Astrocyte of the spinal cord (primary cell): ENCODE measurements at regions not wholly inside any gene's neighbourhood (a gene's known extent, or its start where the extent isn't known, plus 50 kb on each side); places are given as distances from the start of the nearest gene placed in this dataset.
A peak's percentile ranks its signal among the peaks of the same experiment; 100 is the strongest.

ENCODE experiments used
- DNase-seq: peaks from one replicate; pipeline ENCODE4 v3.0.0; 2011; ENCODE audit warnings: low read depth, low spot score
- H3K4me3 ChIP-seq: 2 replicates; pipeline ENCODE4 v1.5.1; 2011; ENCODE audit warnings: low read depth, mild to moderate bottlenecking, low read length, moderate library complexity
- in situ Hi-C: cut with HindIII; loops from 2 replicates; pipeline ENCODE4 v1.10.0; 2017; ENCODE audit warnings: low sequenced_read_pairs
- TF ChIP-seq, protein P1 (sequence below): IDR thresholded peaks from 2 replicates; pipeline ENCODE4 v1.5.1; 2012; ENCODE audit warnings: low read depth, mild to moderate bottlenecking, low read length, inconsistent platforms

DNA sequence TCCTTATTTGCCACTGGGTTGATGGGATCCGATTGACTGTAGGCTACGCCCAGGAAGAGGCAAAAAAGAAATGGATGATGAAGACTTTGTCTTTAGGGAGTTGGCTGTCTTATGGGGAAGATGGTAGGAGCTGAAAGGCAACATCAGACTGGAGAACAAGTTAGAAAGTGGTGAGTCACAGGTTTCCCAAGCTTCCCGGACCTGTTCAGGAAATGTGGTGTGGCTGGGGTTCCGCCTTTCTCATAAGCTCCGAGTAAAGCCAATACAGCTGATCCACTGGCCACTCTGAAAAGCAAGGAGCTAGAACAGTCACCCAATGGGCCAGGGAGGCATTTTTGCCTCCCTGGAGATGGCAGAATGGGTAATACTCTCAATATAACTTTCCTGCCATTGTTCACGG, 194.5 kb downstream of the SNX19 start:
- TF ChIP-seq, protein P1, sequence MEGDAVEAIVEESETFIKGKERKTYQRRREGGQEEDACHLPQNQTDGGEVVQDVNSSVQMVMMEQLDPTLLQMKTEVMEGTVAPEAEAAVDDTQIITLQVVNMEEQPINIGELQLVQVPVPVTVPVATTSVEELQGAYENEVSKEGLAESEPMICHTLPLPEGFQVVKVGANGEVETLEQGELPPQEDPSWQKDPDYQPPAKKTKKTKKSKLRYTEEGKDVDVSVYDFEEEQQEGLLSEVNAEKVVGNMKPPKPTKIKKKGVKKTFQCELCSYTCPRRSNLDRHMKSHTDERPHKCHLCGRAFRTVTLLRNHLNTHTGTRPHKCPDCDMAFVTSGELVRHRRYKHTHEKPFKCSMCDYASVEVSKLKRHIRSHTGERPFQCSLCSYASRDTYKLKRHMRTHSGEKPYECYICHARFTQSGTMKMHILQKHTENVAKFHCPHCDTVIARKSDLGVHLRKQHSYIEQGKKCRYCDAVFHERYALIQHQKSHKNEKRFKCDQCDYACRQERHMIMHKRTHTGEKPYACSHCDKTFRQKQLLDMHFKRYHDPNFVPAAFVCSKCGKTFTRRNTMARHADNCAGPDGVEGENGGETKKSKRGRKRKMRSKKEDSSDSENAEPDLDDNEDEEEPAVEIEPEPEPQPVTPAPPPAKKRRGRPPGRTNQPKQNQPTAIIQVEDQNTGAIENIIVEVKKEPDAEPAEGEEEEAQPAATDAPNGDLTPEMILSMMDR = no peak
- DNase-seq = peak; percentile 70
- H3K4me3 ChIP-seq = no peak overlapping the region
- in situ Hi-C loops = no loop called here

DNA sequence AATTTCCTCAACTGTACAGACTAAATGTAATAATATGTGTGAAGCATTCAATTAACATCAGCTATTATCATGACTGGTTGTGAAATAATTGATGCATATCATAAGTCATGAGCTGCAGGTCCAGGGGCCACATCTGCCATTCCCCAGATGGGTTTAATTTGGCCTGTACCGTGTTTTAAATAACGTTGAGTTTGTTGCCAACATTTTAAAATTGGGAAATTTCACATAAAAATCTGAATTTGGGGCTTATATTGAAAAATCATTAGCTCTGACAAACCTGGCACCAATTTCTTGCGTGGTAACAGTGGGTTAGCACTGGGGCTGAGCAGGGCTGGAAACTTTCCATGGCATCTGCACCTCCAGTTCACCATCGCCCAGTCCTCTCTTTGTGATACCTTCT, 193.9 kb downstream of the SNX19 start:
- in situ Hi-C loops = no loop called here
- TF ChIP-seq, protein P1 = no peak
- H3K4me3 ChIP-seq = no peak overlapping the region
- DNase-seq = no peak

DNA sequence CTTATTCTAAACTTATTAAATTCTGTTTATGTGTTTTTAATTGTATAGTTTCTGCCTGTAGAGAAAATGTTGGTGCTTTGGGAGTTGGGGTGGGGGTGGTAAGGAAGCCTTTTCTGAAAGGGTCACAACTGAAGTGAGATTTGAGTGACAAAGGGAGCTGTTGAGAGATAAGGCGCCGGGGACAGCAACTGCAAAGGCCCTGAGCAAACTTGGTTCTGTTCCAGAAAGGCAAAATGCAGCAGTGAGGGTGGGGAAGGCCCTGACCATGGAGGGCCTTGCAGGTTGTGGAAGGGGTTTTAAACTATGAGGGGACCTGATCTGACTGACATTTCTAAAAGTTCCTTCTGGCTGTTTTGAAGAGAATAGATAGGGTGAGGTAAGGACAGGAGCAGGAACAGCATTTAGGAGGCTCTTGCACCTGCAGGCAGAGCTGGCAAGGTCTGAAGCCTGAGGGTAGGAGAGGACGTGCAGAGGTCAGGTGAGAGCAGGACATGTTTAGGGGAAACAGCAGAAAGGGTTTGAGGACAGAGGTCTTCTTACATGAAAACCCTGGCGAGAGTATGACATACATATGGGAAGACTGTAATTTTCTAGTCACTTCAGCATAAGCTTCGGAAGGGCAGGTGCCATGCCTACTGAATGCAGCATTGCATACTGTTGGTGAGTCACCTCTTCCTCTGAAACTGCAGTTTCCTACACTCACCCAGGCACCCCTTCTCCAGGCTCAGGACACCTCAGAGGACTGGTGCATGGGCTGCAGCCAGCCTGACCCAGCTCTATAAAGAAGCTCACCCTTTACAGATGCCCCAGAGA, 190.7 kb downstream of the SNX19 start:
- DNase-seq = no peak
- H3K4me3 ChIP-seq = no peak overlapping the region
- in situ Hi-C loops = no loop called here
- TF ChIP-seq, protein P1 = no peak

DNA sequence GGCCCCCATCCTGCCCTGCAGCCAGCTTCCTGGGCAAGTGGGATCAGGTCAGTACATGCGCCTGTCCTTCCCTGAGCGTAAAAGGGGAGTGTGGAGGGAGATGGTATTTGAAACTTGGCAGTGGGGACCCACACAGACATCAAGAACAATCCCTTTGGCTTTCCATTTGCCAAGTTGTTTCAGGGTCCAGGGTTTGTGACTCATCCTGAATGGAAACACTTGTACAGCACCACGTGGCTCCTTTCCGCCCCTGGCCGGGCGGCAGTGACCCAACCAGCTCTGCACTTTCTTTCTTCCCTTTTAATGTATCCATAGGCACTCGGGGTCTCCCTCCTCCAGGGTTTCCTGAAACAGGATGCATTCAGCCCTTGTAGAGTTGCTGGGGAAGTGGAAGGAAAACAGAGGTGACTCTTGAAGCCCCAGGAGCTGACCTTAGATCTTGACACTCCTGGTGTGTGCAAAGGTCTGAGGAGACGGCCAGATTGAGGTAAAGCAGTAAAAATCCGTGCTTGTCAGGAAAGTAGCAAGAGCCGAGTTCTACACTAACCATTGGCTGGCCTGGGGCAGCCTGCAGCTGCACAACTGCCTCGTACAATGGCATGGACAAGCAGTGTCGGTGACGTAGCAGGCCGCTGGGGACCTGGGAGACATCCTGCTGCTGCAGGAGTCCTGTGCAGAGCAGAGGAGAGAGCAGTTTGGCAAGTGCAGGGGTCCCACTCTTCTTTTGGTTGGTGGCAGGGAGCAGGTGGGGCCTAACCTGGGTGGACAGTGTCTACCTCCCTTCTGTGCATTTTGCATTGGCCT, 189.8 kb downstream of the SNX19 start:
- TF ChIP-seq, protein P1 = no peak

DNA sequence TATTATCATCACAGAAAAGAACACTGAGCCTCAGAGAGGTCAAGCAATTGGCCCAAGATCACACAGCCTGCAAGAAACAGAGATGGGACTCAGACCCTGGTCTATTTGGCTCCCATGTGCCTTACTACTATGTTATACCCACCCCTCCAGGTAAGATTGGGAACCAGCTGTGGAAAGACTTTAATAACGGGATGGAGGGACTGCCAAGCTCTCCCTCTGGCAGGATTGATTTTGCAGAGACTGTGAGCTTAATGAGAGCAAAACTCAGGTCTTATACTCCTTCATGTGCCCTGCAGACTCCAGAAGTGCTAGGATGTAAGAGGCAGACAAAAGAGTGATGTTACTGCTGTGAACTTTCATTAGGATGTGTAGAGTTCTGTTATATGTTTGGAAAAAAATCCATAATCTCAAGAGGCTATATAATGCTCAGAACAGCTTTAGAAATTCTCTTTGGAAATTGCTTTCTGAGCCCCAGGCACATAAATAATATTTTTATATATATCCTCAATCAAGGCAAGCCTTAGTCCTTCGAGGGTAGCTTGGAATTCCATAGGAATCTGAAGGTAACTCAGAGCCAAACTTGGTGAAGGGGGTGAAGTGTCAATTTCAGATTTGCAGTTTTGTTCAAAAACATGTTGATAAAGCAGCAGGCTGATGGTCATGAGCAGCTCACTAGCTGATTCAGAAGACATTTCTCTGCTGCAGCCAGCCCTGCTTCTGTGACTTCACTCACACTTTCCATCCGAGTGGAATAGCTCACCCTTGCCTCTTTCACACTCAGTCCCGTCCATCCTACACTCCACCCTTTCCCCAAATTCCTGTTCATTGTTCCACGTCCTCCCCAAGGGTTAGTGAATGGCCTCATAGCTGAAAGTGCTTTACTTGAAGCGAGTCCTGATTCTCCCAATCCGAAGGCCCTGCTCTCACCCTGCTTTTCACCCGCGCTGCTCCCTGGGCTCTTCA, 188.8 kb downstream of the SNX19 start:
- TF ChIP-seq, protein P1 = no peak
- H3K4me3 ChIP-seq = no peak overlapping the region
- in situ Hi-C loops = no loop called here
- no peak for DNase-seq

More for the DNA sequence above, 189.8 kb downstream of the SNX19 start:
- H3K4me3 ChIP-seq = no peak overlapping the region
- peak; percentile 72 for DNase-seq
- in situ Hi-C loops = no loop called here
